MCF 10A (cell line): ENCODE measurements at regions not wholly inside any gene's neighbourhood (a gene's known extent, or its start where the extent isn't known, plus 50 kb on each side); places are given as distances from the start of the nearest gene placed in this dataset.
A peak's percentile ranks its signal among the peaks of the same experiment; 100 is the strongest.

Experiments
- BruUV-seq: library from RNA; stranded (reverse); fragments of 400-500 nt; replicated peaks from 2 replicates; lab custom pipeline; 2021; lab: Mats Ljungman, UMichigan
- CTCF ChIA-PET: fragments of 300-600 bp; sonication (Branson Sonifier 250); formaldehyde crosslinking; extraction: SDS; loops from one replicate; lab custom pipeline; 2021; ENCODE audit warnings: antibody characterized with exemption, inconsistent platforms; lab: Yijun Ruan, JAX
- POLR2A ChIA-PET: fragments of 300-600, 350-650 bp; sonication (Branson Sonifier 250); formaldehyde crosslinking; extraction: SDS; loops from one replicate; lab custom pipeline; 2020; ENCODE audit warnings: antibody characterized with exemption, inconsistent platforms; lab: Yijun Ruan, JAX
- DNase-seq: peaks from one replicate; pipeline ENCODE4 v3.0.0-alpha.2; 2018; ENCODE audit not compliant: unreplicated experiment
- H3K27ac Mint-ChIP-seq: one replicate; pipeline ENCODE4 v1.8.0; 2022; ENCODE audit warnings: mild to moderate bottlenecking, low read depth, mixed read lengths; ENCODE audit not compliant: unreplicated experiment
- H3K27me3 Mint-ChIP-seq: one replicate; pipeline ENCODE4 v1.8.0; 2022; ENCODE audit warnings: mixed read lengths; ENCODE audit not compliant: insufficient read depth, unreplicated experiment
- H3K36me3 Mint-ChIP-seq: one replicate; pipeline ENCODE4 v1.8.0; 2022; ENCODE audit warnings: mild to moderate bottlenecking, moderate library complexity, mixed read lengths; ENCODE audit not compliant: insufficient read depth, unreplicated experiment
- H3K4me1 Mint-ChIP-seq: one replicate; pipeline ENCODE4 v1.8.0; 2022; ENCODE audit warnings: mixed read lengths; ENCODE audit not compliant: insufficient read depth, unreplicated experiment
- H3K4me3 Mint-ChIP-seq: one replicate; pipeline ENCODE4 v1.8.0; 2022; ENCODE audit warnings: mild to moderate bottlenecking, moderate library complexity, mixed read lengths; ENCODE audit not compliant: unreplicated experiment
- H3K9me3 Mint-ChIP-seq: one replicate; pipeline ENCODE4 v1.8.0; 2022; ENCODE audit warnings: mixed read lengths; ENCODE audit not compliant: unreplicated experiment
- intact Hi-C: fragments of 100-400 bp; cut with micrococcal nuclease; formaldehyde crosslinking; loops from 2 replicates; pipeline ENCODE4 v1.14.1; 2022
- TF ChIP-seq, protein P1 (sequence below): fragments of 200-600 bp; IDR thresholded peaks from one replicate; pipeline ENCODE4 v1.8.0; 2022; ENCODE audit warnings: antibody characterized with exemption, mild to moderate bottlenecking; ENCODE audit not compliant: unreplicated experiment

GRCh38 chrX:65926095-65927019 is 113.5 kb downstream of the VSIG4 start:
- Mint-ChIP-seq H3K27ac (no peak overlapping the region), H3K27me3 (no peaks in the 10 kb centered on the region), H3K9me3 (peaks cover 11% of the 10 kb centered on the region), H3K36me3 (no peaks in the 10 kb centered on the region), H3K4me1 (peaks cover under 1% of the 10 kb centered on the region), H3K4me3 (no peak overlapping the region)
- CTCF ChIA-PET = interaction anchor here (0.6 to 0.7 kb wide), 3 partner anchors 26 to 274 kb away, joined by 3 read pairs; no protein-coding TSS in a partner anchor
- TF ChIP-seq, protein P1, sequence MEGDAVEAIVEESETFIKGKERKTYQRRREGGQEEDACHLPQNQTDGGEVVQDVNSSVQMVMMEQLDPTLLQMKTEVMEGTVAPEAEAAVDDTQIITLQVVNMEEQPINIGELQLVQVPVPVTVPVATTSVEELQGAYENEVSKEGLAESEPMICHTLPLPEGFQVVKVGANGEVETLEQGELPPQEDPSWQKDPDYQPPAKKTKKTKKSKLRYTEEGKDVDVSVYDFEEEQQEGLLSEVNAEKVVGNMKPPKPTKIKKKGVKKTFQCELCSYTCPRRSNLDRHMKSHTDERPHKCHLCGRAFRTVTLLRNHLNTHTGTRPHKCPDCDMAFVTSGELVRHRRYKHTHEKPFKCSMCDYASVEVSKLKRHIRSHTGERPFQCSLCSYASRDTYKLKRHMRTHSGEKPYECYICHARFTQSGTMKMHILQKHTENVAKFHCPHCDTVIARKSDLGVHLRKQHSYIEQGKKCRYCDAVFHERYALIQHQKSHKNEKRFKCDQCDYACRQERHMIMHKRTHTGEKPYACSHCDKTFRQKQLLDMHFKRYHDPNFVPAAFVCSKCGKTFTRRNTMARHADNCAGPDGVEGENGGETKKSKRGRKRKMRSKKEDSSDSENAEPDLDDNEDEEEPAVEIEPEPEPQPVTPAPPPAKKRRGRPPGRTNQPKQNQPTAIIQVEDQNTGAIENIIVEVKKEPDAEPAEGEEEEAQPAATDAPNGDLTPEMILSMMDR = no peak
- POLR2A ChIA-PET = no interaction called here
- intact Hi-C loops = no loop called here
- DNase-seq = no peak
- BruUV-seq = no TSS peak

DNA sequence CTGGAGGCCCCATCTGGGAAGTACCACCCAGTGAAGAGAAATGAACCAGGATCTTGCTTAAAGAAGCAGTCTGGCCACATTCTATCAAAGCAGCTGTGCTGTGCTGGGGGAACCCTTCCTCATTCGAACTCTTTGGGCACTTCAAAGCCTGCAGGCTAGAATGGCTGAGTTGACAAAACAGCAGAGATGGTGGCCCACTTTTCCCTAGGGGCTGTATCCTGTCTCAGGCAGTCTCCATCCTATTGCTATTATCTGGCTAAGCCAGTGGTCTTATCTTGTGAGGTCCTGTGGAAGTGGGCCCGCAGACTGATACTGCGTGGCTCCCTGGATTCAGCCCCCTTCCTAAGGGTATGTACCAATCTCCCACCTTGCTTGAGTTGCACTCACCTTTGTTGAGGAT is 114.3 kb downstream of the VSIG4 start:
- DNase-seq = no peak
- peaks cover 7% of the 10 kb centered on the region for H3K9me3 Mint-ChIP-seq
- H3K4me1 Mint-ChIP-seq = peaks cover 9% of the 10 kb centered on the region
- no peak overlapping the region for H3K27ac Mint-ChIP-seq
- H3K4me3 Mint-ChIP-seq = no peak overlapping the region
- ChIA-PET CTCF (interaction anchor here (0.6 kb wide), 1 partner anchor 275 kb away, joined by 3 read pairs; no protein-coding TSS in a partner anchor), POLR2A (no interaction called here)
- no peaks in the 10 kb centered on the region for H3K36me3 Mint-ChIP-seq
- H3K27me3 Mint-ChIP-seq = no peaks in the 10 kb centered on the region
- intact Hi-C loops = no loop called here
- BruUV-seq = no TSS peak
- TF ChIP-seq, protein P1 = no peak

- Mint-ChIP-seq H3K27ac (no peak overlapping the region), H3K4me1 (peaks cover 14% of the 10 kb centered on the region), H3K27me3 (no peaks in the 10 kb centered on the region), H3K36me3 (no peaks in the 10 kb centered on the region), H3K4me3 (no peak overlapping the region), H3K9me3 (peaks cover 10% of the 10 kb centered on the region)
- intact Hi-C loops = no loop called here
- POLR2A ChIA-PET = no interaction called here
- CTCF ChIA-PET = no interaction called here
- TF ChIP-seq, protein P1 = no peak
- no peak for DNase-seq
- no TSS peak for BruUV-seq
Observed at GRCh38 chrX:65925005-65925404, 114.9 kb downstream of the VSIG4 start.

DNA sequence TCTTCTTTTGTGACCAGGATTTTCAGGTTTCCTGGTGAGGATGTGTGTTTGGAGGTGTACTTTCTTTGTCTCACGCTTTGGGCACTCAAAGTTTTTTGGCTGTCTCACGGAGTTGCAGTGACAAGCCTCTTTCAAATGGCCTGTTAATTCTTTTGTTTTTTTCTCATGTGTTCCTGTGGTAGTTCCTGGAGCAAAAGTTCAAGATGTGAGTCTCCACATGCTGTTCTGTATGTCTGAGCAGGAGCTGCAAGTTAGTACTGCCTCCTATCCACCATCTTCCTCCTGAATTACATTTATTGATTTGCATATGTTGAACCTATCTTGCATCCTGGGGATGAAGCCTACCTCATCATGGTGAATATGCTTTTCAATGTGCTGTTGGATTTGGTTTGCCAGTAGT is 118.5 kb downstream of the VSIG4 start:
- Mint-ChIP-seq H3K27me3 (no peaks in the 10 kb centered on the region), H3K9me3 (peaks cover 28% of the 10 kb centered on the region), H3K4me3 (no peak overlapping the region), H3K27ac (peak overlapping the region; percentile 57), H3K4me1 (peaks cover 17% of the 10 kb centered on the region), H3K36me3 (no peaks in the 10 kb centered on the region)
- intact Hi-C loops = no loop called here
- ChIA-PET CTCF (interaction anchor here (1.1 kb wide), 1 partner anchor 175 kb away, joined by 4 read pairs; no protein-coding TSS in a partner anchor), POLR2A (interaction anchor here (0.7 kb wide), 1 partner anchor 42 kb away, joined by 3 read pairs; no protein-coding TSS in a partner anchor)
- BruUV-seq = no TSS peak
- DNase-seq = no peak
- TF ChIP-seq, protein P1 = no peak
